ENCODE measurements at regions not wholly inside any gene's neighbourhood (a gene's known extent, or its start where the extent isn't known, plus 50 kb on each side); places are given as distances from the start of the nearest gene placed in this dataset.

DNA sequence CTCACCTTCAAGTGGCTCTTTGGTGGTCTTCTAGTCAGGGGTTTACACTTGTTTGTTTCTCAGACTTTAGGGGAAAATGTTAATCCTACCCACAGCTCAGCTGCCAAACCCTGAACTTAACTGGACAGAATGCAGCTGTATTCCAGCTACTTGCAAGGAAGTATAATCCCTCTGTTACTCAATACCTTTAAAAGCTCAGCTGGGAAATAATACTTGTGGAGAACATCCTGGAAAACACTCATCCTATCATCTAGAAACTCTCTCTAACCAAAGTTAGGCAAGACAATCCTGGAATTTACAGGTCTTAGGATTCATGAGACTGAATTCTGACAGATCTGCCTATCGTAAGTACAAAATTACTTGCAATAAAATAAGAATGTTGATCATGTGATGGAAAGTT is 404.1 kb downstream of the ADAMTS20 start:
- Mint-ChIP-seq H3K4me3 (no peak overlapping the region), H3K36me3 (no peaks in the 10 kb centered on the region)
- no peak overlapping the region for H2AFZ ChIP-seq (replicated peaks)

DNA sequence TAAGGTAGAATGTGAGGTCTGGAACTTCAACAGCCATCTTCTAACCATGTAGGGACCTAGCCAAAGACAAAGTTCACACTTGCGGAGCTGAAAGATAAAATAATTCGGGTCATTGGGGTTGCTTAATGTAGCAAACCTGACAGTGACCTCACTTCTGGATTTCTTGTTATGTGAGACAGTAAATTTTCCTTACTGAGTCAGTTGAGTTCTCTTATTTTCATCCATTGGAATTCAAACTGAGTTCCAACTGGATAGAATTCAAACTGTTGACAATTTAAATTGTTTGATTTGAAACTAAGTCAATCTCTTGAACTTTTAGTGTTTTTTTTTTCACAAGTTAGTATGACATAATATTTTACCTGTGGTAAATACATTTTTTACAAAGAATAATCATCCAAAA is 406.5 kb downstream of the ADAMTS20 start:
- Mint-ChIP-seq H3K9me3 (peaks cover 2% of the 10 kb centered on the region), H3K4me1 (no peaks in the 10 kb centered on the region), H3K27me3 (ENCODE audit: insufficient read depth, low read depth) (no peaks in the 10 kb centered on the region), H3K4me3 (no peak overlapping the region), H3K36me3 (no peaks in the 10 kb centered on the region), H3K27ac (no peak overlapping the region)
- no peaks in the 10 kb centered on the region for H3K27me3 ChIP-seq
- no peaks in the 10 kb centered on the region for H4K20me1 ChIP-seq (ENCODE audit: low read depth)
- H3K27ac ChIP-seq, result no peak overlapping the region
- no peaks in the 10 kb centered on the region for H3K36me3 ChIP-seq
- H3K9ac ChIP-seq, result no peak overlapping the region
- no peak for DNase-seq (ENCODE audit: low spot score)
- H3F3A ChIP-seq (ENCODE audit: low read depth), result no peaks in the 10 kb centered on the region
- H3K4me3 ChIP-seq, result no peak overlapping the region
- no peak overlapping the region for H2AFZ ChIP-seq (replicated peaks)
- H3K9me3 ChIP-seq (ENCODE audit: low read depth), result no peaks in the 10 kb centered on the region
- H3K79me2 ChIP-seq (ENCODE audit: low read depth), result no peaks in the 10 kb centered on the region
- no peaks in the 10 kb centered on the region for H3K4me1 ChIP-seq
- TF ChIP-seq EZH2phosphoT487 (IDR thresholded peaks at IDR 0.05), result no peak
- TF ChIP-seq, protein P1, sequence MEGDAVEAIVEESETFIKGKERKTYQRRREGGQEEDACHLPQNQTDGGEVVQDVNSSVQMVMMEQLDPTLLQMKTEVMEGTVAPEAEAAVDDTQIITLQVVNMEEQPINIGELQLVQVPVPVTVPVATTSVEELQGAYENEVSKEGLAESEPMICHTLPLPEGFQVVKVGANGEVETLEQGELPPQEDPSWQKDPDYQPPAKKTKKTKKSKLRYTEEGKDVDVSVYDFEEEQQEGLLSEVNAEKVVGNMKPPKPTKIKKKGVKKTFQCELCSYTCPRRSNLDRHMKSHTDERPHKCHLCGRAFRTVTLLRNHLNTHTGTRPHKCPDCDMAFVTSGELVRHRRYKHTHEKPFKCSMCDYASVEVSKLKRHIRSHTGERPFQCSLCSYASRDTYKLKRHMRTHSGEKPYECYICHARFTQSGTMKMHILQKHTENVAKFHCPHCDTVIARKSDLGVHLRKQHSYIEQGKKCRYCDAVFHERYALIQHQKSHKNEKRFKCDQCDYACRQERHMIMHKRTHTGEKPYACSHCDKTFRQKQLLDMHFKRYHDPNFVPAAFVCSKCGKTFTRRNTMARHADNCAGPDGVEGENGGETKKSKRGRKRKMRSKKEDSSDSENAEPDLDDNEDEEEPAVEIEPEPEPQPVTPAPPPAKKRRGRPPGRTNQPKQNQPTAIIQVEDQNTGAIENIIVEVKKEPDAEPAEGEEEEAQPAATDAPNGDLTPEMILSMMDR (IDR thresholded peaks at IDR 0.05), result no peak
- no peak for TF ChIP-seq EZH2 (IDR thresholded peaks at IDR 0.05)
- H3K4me2 ChIP-seq, result no peak overlapping the region

More for the DNA sequence above, 404.1 kb downstream of the ADAMTS20 start:
- Mint-ChIP-seq H3K27me3 (ENCODE audit: insufficient read depth, low read depth) (no peaks in the 10 kb centered on the region), H3K27ac (no peak overlapping the region), H3K9me3 (no peaks in the 10 kb centered on the region), H3K4me1 (no peaks in the 10 kb centered on the region)
- Histone ChIP-seq H3K79me2 (ENCODE audit: low read depth) (no peaks in the 10 kb centered on the region), H3K4me3 (no peak overlapping the region), H3K27me3 (no peaks in the 10 kb centered on the region), H3K4me1 (peaks cover 4% of the 10 kb centered on the region), H3K27ac (no peak overlapping the region), H3K4me2 (no peak overlapping the region), H3K36me3 (no peaks in the 10 kb centered on the region), H3F3A (ENCODE audit: low read depth) (no peaks in the 10 kb centered on the region), H4K20me1 (ENCODE audit: low read depth) (no peaks in the 10 kb centered on the region), H3K9me3 (ENCODE audit: low read depth) (no peaks in the 10 kb centered on the region), H3K9ac (no peak overlapping the region)
- DNase-seq (ENCODE audit: low spot score), result no peak
- TF ChIP-seq, protein P1 (IDR thresholded peaks at IDR 0.05), result no peak
- no peak for TF ChIP-seq EZH2phosphoT487 (IDR thresholded peaks at IDR 0.05)
- no peak for TF ChIP-seq EZH2 (IDR thresholded peaks at IDR 0.05)

DNA sequence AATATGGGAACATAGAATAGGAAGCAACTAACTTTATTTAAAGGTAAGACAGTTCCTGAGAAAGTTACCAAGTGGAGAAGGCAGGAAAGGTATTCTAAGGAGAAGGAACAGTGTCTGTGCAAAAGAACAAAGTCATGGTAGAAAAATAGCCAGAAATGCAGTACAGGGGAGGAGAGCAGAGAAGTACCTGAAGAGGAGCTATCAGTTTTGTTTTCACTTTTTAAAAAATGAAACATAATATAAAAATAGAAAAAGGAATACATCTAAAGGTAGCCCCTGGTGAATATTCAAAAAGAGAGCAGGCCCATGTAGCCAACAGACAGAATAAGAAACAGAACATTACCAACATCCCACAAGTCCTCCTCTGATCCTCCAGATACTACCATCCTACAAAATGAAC is 408.7 kb downstream of the ADAMTS20 start:
- H3K9me3 ChIP-seq (ENCODE audit: low read depth), result no peaks in the 10 kb centered on the region
- H3K27me3 Mint-ChIP-seq (ENCODE audit: insufficient read depth, low read depth), result no peaks in the 10 kb centered on the region
- no peak overlapping the region for H3K9ac ChIP-seq
- no peak overlapping the region for H3K4me2 ChIP-seq
- H3K4me1 ChIP-seq, result no peaks in the 10 kb centered on the region
- no peak overlapping the region for H3K27ac ChIP-seq
- no peaks in the 10 kb centered on the region for H3K27me3 ChIP-seq
- H3K36me3 Mint-ChIP-seq, result no peaks in the 10 kb centered on the region
- no peak for DNase-seq (ENCODE audit: low spot score)
- H3K4me3 ChIP-seq, result no peak overlapping the region
- no peak overlapping the region for H3K4me3 Mint-ChIP-seq
- H4K20me1 ChIP-seq (ENCODE audit: low read depth), result no peaks in the 10 kb centered on the region
- no peaks in the 10 kb centered on the region for H3K4me1 Mint-ChIP-seq
- H3K27ac Mint-ChIP-seq, result no peak overlapping the region
- no peaks in the 10 kb centered on the region for H3K36me3 ChIP-seq
- H3F3A ChIP-seq (ENCODE audit: low read depth), result no peaks in the 10 kb centered on the region
- TF ChIP-seq, protein P1 (IDR thresholded peaks at IDR 0.05), result no peak
- no peak for TF ChIP-seq EZH2phosphoT487 (IDR thresholded peaks at IDR 0.05)
- TF ChIP-seq EZH2 (IDR thresholded peaks at IDR 0.05), result no peak
- no peak overlapping the region for H2AFZ ChIP-seq (replicated peaks)
- no peaks in the 10 kb centered on the region for H3K79me2 ChIP-seq (ENCODE audit: low read depth)
- H3K9me3 Mint-ChIP-seq, result peaks cover 5% of the 10 kb centered on the region
